GM20000 (cell line): ENCODE measurements at regions not wholly inside any gene's neighbourhood (a gene's known extent, or its start where the extent isn't known, plus 50 kb on each side); places are given as distances from the start of the nearest gene placed in this dataset.

Source experiments
- DNase-seq: peaks from one replicate; pipeline ENCODE4 v3.0.0; 2012; ENCODE audit warnings: low spot score
- CTCF ChIP-seq: IDR thresholded peaks from 2 replicates; pipeline ENCODE4 v1.5.1; 2012; ENCODE audit warnings: mild to moderate bottlenecking, control low read depth; ENCODE audit errors: extremely low read depth, missing control alignments

DNA sequence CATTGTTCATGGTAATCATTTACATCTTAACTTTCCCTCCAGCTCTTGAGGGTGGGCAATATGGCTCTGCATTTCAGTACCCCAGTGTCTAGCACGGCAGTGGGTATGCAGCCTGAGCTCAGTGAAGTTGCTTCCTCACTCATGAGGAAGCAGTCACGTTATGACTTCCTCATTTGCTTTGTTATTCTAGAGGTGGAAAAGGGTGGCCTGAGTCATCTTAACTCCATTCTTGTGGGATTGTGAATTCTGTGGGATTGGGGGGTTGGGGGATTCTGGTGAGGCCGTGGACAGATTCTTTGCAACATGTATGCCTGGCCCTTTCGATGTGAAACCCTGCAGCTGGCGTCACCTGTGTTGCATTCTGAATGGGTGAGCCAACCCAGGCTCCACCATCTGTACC is 406.7 kb upstream of the ZNF507 start:
- no peak for DNase-seq
- TF ChIP-seq CTCF, result no peak

DNA sequence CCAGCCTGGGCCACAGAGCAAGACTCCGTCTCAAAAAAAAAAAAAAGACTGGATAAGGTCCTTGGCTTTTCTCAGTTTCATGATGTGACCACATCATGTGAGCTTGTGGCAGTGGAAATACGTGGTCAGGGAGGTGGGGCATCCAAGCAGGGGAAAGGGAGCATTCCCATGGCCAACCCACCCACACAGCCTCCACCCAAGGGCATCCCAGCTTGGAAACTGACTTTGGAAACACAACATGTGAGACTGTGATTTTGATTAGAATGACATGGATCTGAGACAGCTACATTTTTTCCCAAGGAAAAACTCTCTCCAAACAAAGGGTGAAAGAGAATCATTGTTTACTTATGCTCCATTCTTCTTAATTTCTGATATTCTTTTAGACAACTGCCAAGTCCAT is 405.0 kb upstream of the ZNF507 start:
- no peak for TF ChIP-seq CTCF
- DNase-seq, result no peak

- no peak for DNase-seq
- TF ChIP-seq CTCF, result no peak
Measured at GRCh38 chr19:31943191-31943661, 402.2 kb upstream of the ZNF507 start.

- TF ChIP-seq CTCF, result no peak
Measured at GRCh38 chr19:31943778-31944177, 401.6 kb upstream of the ZNF507 start.

GRCh38 chr19:31944326-31944725 is 401.1 kb upstream of the ZNF507 start:
- no peak for TF ChIP-seq CTCF
- DNase-seq, result no peak

More at GRCh38 chr19:31943778-31944177, 401.6 kb upstream of the ZNF507 start:
- DNase-seq, result no peak

DNA sequence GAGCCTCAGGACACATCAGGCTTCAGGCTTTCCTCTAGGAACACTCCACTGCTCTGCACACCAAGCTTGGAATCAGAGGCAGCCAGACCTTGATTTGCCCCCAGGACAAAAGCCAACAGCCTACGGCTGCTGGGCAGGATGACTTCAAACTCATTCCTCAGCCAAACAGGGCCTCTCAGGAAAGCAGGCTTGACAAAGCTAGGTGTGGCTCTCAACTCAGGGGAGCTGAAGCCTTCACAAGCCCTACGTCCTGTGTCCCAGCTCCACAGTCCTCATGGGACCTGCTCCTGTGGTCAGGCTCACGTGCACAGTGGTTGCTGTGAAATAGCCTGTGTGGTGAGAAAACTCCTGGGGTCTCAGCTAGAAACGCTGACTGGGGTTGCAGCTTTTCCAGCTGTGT is 398.9 kb upstream of the ZNF507 start:
- no peak for DNase-seq
- TF ChIP-seq CTCF, result no peak

GRCh38 chr19:31947436-31948115 is 397.8 kb upstream of the ZNF507 start:
- DNase-seq, result no peak
- TF ChIP-seq CTCF, result no peak
